Fibroblast of lung (primary cell): ENCODE measurements at regions not wholly inside any gene's neighbourhood (a gene's known extent, or its start where the extent isn't known, plus 50 kb on each side); places are given as distances from the start of the nearest gene placed in this dataset.

ENCODE experiments used
- DNase-seq, 2 donors: peaks; one replicate each; pipeline versions ENCODE4 v3.0.0 to v3.0.0-alpha.2; 2010; ENCODE audit warnings: low read depth in 2 of 2
- H2AFZ ChIP-seq: 2 replicates; pipeline ENCODE4 v1.5.1; 2012; ENCODE audit warnings: low read length, control low read depth, inconsistent platforms
- H3K27ac ChIP-seq: 2 replicates; pipeline ENCODE4 v1.5.1; 2011; ENCODE audit warnings: low read length, control low read depth; ENCODE audit not compliant: insufficient read depth
- H3K27me3 ChIP-seq: 2 replicates; pipeline ENCODE4 v1.5.1; 2011; ENCODE audit warnings: mild to moderate bottlenecking, low read length; ENCODE audit not compliant: control insufficient read depth, insufficient read depth
- H3K36me3 ChIP-seq: 2 replicates; pipeline ENCODE4 v1.5.1; 2011; ENCODE audit warnings: low read length; ENCODE audit not compliant: control insufficient read depth, insufficient read depth
- H3K4me1 ChIP-seq: 2 replicates; pipeline ENCODE4 v1.5.1; 2011; ENCODE audit warnings: low read length; ENCODE audit not compliant: control insufficient read depth, insufficient read depth; ENCODE audit errors: extremely low read depth
- H3K4me2 ChIP-seq: 2 replicates; pipeline ENCODE4 v1.5.1; 2011; ENCODE audit warnings: low read length, control low read depth; ENCODE audit not compliant: insufficient read depth; ENCODE audit errors: extremely low read depth
- H3K4me3 ChIP-seq, 4 experiments: fragments of 200-600 bp in 1 of 4; sonication (generic) in 1 of 4; replicated peaks in 1 of 4; 2 replicates each; pipeline ENCODE4 v1.5.1; 2011 to 2016; ENCODE audit warnings: low read length in 4 of 4, low read depth in 3 of 4, mild to moderate bottlenecking in 3 of 4, control low read depth in 2 of 4, inconsistent platforms in 1 of 4, mixed read lengths in 1 of 4; ENCODE audit not compliant: insufficient read depth in 1 of 4; ENCODE audit errors: control extremely low read depth in 1 of 4
- H3K79me2 ChIP-seq: 2 replicates; pipeline ENCODE4 v1.5.1; 2012; ENCODE audit warnings: mild to moderate bottlenecking, low read length, inconsistent platforms; ENCODE audit not compliant: control insufficient read depth, insufficient read depth
- H3K9ac ChIP-seq: 2 replicates; pipeline ENCODE4 v1.5.1; 2011; ENCODE audit warnings: mild to moderate bottlenecking, low read length, control low read depth; ENCODE audit not compliant: insufficient read depth
- H3K9me3 ChIP-seq: 2 replicates; pipeline ENCODE4 v1.5.1; 2012; ENCODE audit warnings: low read depth, low read length; ENCODE audit not compliant: control insufficient read depth, insufficient read depth
- H4K20me1 ChIP-seq: 2 replicates; pipeline ENCODE4 v1.5.1; 2011; ENCODE audit warnings: low read length; ENCODE audit not compliant: control insufficient read depth, insufficient read depth; ENCODE audit errors: extremely low read depth
- CTCF ChIP-seq, 2 donors: IDR thresholded peaks in 1 of 2; conservative IDR thresholded peaks in 1 of 2; 1 replicate in 1 of 2; 2 replicates in 1 of 2; pipeline ENCODE4 v1.5.1; 2011 to 2012; ENCODE audit warnings: low read length in 2 of 2, control low read depth in 1 of 2, inconsistent platforms in 1 of 2, low read depth in 1 of 2, mild to moderate bottlenecking in 1 of 2
- EZH2 ChIP-seq: IDR thresholded peaks from 2 replicates; pipeline ENCODE4 v1.5.1; 2012; ENCODE audit warnings: low read length, control low read depth, mild to moderate bottlenecking; ENCODE audit errors: missing control alignments

GRCh38 chr10:8146650-8147049 lies 92.2 kb downstream of the GATA3 start:
- TF ChIP-seq EZH2: no peak
- H3K79me2 ChIP-seq: no peaks in the 10 kb centered on the region

GRCh38 chr10:8149991-8150390 lies 95.5 kb downstream of the GATA3 start:
- no peaks in the 10 kb centered on the region for H3K36me3 ChIP-seq
- no peak for DNase-seq
- H3K27me3 ChIP-seq: no peaks in the 10 kb centered on the region
- H3K4me3 ChIP-seq: no peak overlapping the region
- no peaks in the 10 kb centered on the region for H3K4me1 ChIP-seq
- no peak overlapping the region for H3K4me2 ChIP-seq
- H3K9ac ChIP-seq: no peak overlapping the region
- H3K9me3 ChIP-seq: no peaks in the 10 kb centered on the region
- TF ChIP-seq EZH2: no peak
- no peak for TF ChIP-seq CTCF (conservative IDR thresholded peaks at IDR 0.05 in 1 of 2, IDR thresholded peaks at IDR 0.05 in 1 of 2; ENCODE audit: low read depth in 1 of 2, low read length in 2 of 2)
- no peak overlapping the region for H2AFZ ChIP-seq
- no peaks in the 10 kb centered on the region for H4K20me1 ChIP-seq
- H3K79me2 ChIP-seq: no peaks in the 10 kb centered on the region
- no peak overlapping the region for H3K27ac ChIP-seq

More at GRCh38 chr10:8146650-8147049, 92.2 kb downstream of the GATA3 start:
- peak in 1 of 2 donors; percentile 87 for DNase-seq
- H3K36me3 ChIP-seq: no peaks in the 10 kb centered on the region
- H3K9me3 ChIP-seq: no peaks in the 10 kb centered on the region
- H4K20me1 ChIP-seq: no peaks in the 10 kb centered on the region
- H3K27me3 ChIP-seq: no peaks in the 10 kb centered on the region
- H3K4me2 ChIP-seq: no peak overlapping the region
- H3K4me1 ChIP-seq: no peaks in the 10 kb centered on the region
- H2AFZ ChIP-seq: no peak overlapping the region
- H3K27ac ChIP-seq: no peak overlapping the region
- no peak overlapping the region for H3K9ac ChIP-seq
- H3K4me3 ChIP-seq: no peak overlapping the region

GRCh38 chr10:8150401-8150905 lies 96.0 kb downstream of the GATA3 start:
- no peak overlapping the region for H3K27ac ChIP-seq
- no peaks in the 10 kb centered on the region for H3K27me3 ChIP-seq
- no peaks in the 10 kb centered on the region for H3K4me1 ChIP-seq
- H3K9me3 ChIP-seq: no peaks in the 10 kb centered on the region
- no peak overlapping the region for H3K4me2 ChIP-seq
- peak in 1 of 2 donors; percentile 75 for DNase-seq
- no peak overlapping the region for H3K9ac ChIP-seq
- H3K36me3 ChIP-seq: no peaks in the 10 kb centered on the region
- H2AFZ ChIP-seq: no peak overlapping the region
- H4K20me1 ChIP-seq: no peaks in the 10 kb centered on the region
- TF ChIP-seq CTCF (conservative IDR thresholded peaks at IDR 0.05 in 1 of 2, IDR thresholded peaks at IDR 0.05 in 1 of 2; ENCODE audit: low read depth in 1 of 2, low read length in 2 of 2) (no peak), EZH2 (no peak)
- H3K4me3 ChIP-seq: no peak overlapping the region
- no peaks in the 10 kb centered on the region for H3K79me2 ChIP-seq
